ENCODE measurements at regions not wholly inside any gene's neighbourhood (a gene's known extent, or its start where the extent isn't known, plus 50 kb on each side); places are given as distances from the start of the nearest gene placed in this dataset.

DNA sequence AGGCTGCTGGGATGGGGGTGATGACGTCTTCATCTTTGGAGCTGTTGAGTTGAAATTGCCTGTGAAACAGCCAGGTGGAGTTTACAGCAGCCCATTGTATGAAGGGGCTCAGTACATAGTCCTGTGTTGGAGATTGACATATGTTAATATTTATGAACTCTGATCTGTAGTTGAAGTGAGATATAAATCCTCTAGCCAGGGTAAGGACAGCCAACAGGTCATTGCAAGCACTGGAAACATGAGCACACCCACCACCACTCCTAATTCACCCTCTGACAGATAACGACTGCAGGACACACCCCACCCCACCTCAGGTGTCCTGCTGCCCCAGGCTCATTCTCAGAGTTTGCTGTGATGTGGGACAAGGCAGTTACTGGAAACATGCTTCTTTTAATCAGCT, 112.4 kb upstream of the TRIB2 start:
- TF ChIP-seq, protein P1, sequence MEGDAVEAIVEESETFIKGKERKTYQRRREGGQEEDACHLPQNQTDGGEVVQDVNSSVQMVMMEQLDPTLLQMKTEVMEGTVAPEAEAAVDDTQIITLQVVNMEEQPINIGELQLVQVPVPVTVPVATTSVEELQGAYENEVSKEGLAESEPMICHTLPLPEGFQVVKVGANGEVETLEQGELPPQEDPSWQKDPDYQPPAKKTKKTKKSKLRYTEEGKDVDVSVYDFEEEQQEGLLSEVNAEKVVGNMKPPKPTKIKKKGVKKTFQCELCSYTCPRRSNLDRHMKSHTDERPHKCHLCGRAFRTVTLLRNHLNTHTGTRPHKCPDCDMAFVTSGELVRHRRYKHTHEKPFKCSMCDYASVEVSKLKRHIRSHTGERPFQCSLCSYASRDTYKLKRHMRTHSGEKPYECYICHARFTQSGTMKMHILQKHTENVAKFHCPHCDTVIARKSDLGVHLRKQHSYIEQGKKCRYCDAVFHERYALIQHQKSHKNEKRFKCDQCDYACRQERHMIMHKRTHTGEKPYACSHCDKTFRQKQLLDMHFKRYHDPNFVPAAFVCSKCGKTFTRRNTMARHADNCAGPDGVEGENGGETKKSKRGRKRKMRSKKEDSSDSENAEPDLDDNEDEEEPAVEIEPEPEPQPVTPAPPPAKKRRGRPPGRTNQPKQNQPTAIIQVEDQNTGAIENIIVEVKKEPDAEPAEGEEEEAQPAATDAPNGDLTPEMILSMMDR (IDR thresholded peaks at IDR 0.05): no peak
- TF ChIP-seq POLR2A (IDR thresholded peaks at IDR 0.05): no peak
